Pulmonary artery endothelial cell (primary cell): ENCODE measurements at regions not wholly inside any gene's neighbourhood (a gene's known extent, or its start where the extent isn't known, plus 50 kb on each side); places are given as distances from the start of the nearest gene placed in this dataset.

Experiments used
- DNase-seq: peaks from one replicate; pipeline ENCODE4 v3.0.0-alpha.2; 2011; ENCODE audit warnings: low read depth, low spot score

- DNase-seq, result no peak
Observed at GRCh38 chr14:98181241-98181640, 1090.8 kb downstream of the BCL11B start.

- no peak for DNase-seq
Observed at GRCh38 chr14:98181768-98182167, 1090.2 kb downstream of the BCL11B start.

- DNase-seq, result no peak
Observed at GRCh38 chr14:98182393-98183055, 1089.5 kb downstream of the BCL11B start.

- DNase-seq, result no peak
Observed at GRCh38 chr14:98183556-98183955, 1088.4 kb downstream of the BCL11B start.

GRCh38 chr14:98184457-98184856 lies 1087.5 kb downstream of the BCL11B start:
- DNase-seq, result no peak

- no peak for DNase-seq
Observed at GRCh38 chr14:98185036-98185435, 1087.0 kb downstream of the BCL11B start.

- DNase-seq, result no peak
Observed at GRCh38 chr14:98186140-98186539, 1085.9 kb downstream of the BCL11B start.

GRCh38 chr14:98187281-98187680 lies 1084.7 kb downstream of the BCL11B start:
- DNase-seq, result no peak

GRCh38 chr14:98189062-98189461 lies 1082.9 kb downstream of the BCL11B start:
- DNase-seq, result no peak

- no peak for DNase-seq
Observed at GRCh38 chr14:98189511-98189910, 1082.5 kb downstream of the BCL11B start.

- no peak for DNase-seq
Observed at GRCh38 chr14:98189944-98190343, 1082.1 kb downstream of the BCL11B start.

- DNase-seq, result no peak
Observed at GRCh38 chr14:98192946-98193345, 1079.1 kb downstream of the BCL11B start.

- no peak for DNase-seq
Observed at GRCh38 chr14:98194821-98195220, 1077.2 kb downstream of the BCL11B start.

GRCh38 chr14:98195256-98195655 lies 1076.7 kb downstream of the BCL11B start:
- DNase-seq, result no peak

- DNase-seq, result no peak
Observed at GRCh38 chr14:98197933-98198332, 1074.1 kb downstream of the BCL11B start.

GRCh38 chr14:98198385-98198784 lies 1073.6 kb downstream of the BCL11B start:
- DNase-seq, result no peak

- no peak for DNase-seq
Observed at GRCh38 chr14:98200601-98201000, 1071.4 kb downstream of the BCL11B start.

GRCh38 chr14:98203421-98203820 lies 1068.6 kb downstream of the BCL11B start:
- no peak for DNase-seq

GRCh38 chr14:98204139-98204538 lies 1067.9 kb downstream of the BCL11B start:
- DNase-seq, result no peak

GRCh38 chr14:98207415-98207814 lies 1064.6 kb downstream of the BCL11B start:
- DNase-seq, result no peak

GRCh38 chr14:98208211-98208611 lies 1063.8 kb downstream of the BCL11B start:
- no peak for DNase-seq

GRCh38 chr14:98208943-98209342 lies 1063.1 kb downstream of the BCL11B start:
- no peak for DNase-seq

GRCh38 chr14:98210045-98210672 lies 1061.8 kb downstream of the BCL11B start:
- no peak for DNase-seq
